H1 (cell line): ENCODE measurements at regions not wholly inside any gene's neighbourhood (a gene's known extent, or its start where the extent isn't known, plus 50 kb on each side); places are given as distances from the start of the nearest gene placed in this dataset.

Source experiments
- CTCF ChIA-PET: fragments of 300-600 bp; sonication (Branson Sonifier 250); formaldehyde crosslinking; loops from one replicate; lab custom pipeline; 2021; ENCODE audit not compliant: partially characterized antibody; lab: Charles Lee
- POLR2A ChIA-PET: fragments of 300-600 bp; sonication (Branson Sonifier 250); formaldehyde crosslinking; loops from one replicate; lab custom pipeline; 2021; ENCODE audit warnings: inconsistent platforms; ENCODE audit not compliant: partially characterized antibody; lab: Charles Lee
- DNase-seq, 2 experiments: peaks; one replicate each; pipeline versions ENCODE4 v3.0.0 to v3.0.0-alpha.2; 2010 to 2022; ENCODE audit warnings: low spot score in 2 of 2, low read depth in 1 of 2, mixed read lengths in 1 of 2
- FAIRE-seq: peaks from 2 replicates; lab custom pipeline; 2011; peaks lifted over from hg19 to GRCh38; lab: Jason Lieb, UNC
- H2AFZ ChIP-seq: 2 replicates; pipeline ENCODE4 v1.8.1; 2012; ENCODE audit warnings: low read length, inconsistent platforms
- H2AK5ac ChIP-seq: 2 replicates; pipeline ENCODE4 v1.6.1; 2013; ENCODE audit warnings: low read depth, low read length
- H2BK120ac ChIP-seq: replicated peaks from 2 replicates; pipeline ENCODE3; 2013; ENCODE audit warnings: low read depth, low read length, inconsistent platforms
- H2BK12ac ChIP-seq: 2 replicates; pipeline ENCODE4 v1.6.1; 2013; ENCODE audit warnings: low read depth, low read length
- H2BK15ac ChIP-seq: 2 replicates; pipeline ENCODE4 v1.6.1; 2013; ENCODE audit warnings: low read length
- H2BK20ac ChIP-seq: 2 replicates; pipeline ENCODE4 v1.6.1; 2013; ENCODE audit warnings: low read length
- H2BK5ac ChIP-seq: 2 replicates; pipeline ENCODE4 v1.6.1; 2013; ENCODE audit warnings: low read depth, low read length
- H3K14ac ChIP-seq: 2 replicates; pipeline ENCODE4 v1.6.1; 2013; ENCODE audit warnings: inconsistent platforms; ENCODE audit not compliant: insufficient read length
- H3K18ac ChIP-seq: 2 replicates; pipeline ENCODE4 v1.6.1; 2013; ENCODE audit warnings: low read length; ENCODE audit errors: extremely low read depth
- H3K23ac ChIP-seq: 2 replicates; pipeline ENCODE4 v1.6.1; 2013; ENCODE audit warnings: inconsistent platforms; ENCODE audit not compliant: insufficient read length
- H3K23me2 ChIP-seq: 2 replicates; pipeline ENCODE4 v1.6.1; 2013; ENCODE audit warnings: low read depth, low read length
- H3K27ac ChIP-seq: 2 replicates; pipeline ENCODE4 v1.6.1; 2011; ENCODE audit warnings: low read depth, low read length, inconsistent platforms
- H3K27me3 ChIP-seq, 4 experiments: replicated peaks in 1 of 4; 1 replicate in 1 of 4; 2 replicates in 3 of 4; pipeline versions ENCODE4 v1.6.1 to v1.8.1; 2011 to 2013; ENCODE audit warnings: low read length in 3 of 4, mild to moderate bottlenecking in 3 of 4, inconsistent platforms in 2 of 4, mixed read lengths in 2 of 4, moderate library complexity in 1 of 4; ENCODE audit not compliant: control insufficient read depth in 3 of 4, insufficient read depth in 3 of 4; ENCODE audit errors: extremely low read depth in 1 of 4
- H3K36me3 ChIP-seq, 4 experiments: 2 replicates each; pipeline versions ENCODE4 v1.6.1 to v1.8.1; 2011 to 2013; ENCODE audit warnings: mild to moderate bottlenecking in 4 of 4, low read length in 3 of 4, moderate library complexity in 2 of 4, control low read depth in 1 of 4, inconsistent platforms in 1 of 4; ENCODE audit not compliant: insufficient read depth in 4 of 4, control insufficient read depth in 2 of 4
- H3K4ac ChIP-seq: replicated peaks from 2 replicates; pipeline ENCODE3; 2013; ENCODE audit warnings: low read length, low read depth, mixed read lengths, inconsistent platforms; ENCODE audit not compliant: insufficient read length
- H3K4me1 ChIP-seq, 4 experiments: replicated peaks in 1 of 4; 1 replicate in 1 of 4; 2 replicates in 3 of 4; pipeline versions ENCODE4 v1.6.1 to v1.8.1; 2011 to 2013; ENCODE audit warnings: low read length in 3 of 4, inconsistent platforms in 2 of 4, mixed read lengths in 1 of 4; ENCODE audit not compliant: insufficient read depth in 4 of 4, control insufficient read depth in 3 of 4
- H3K4me2 ChIP-seq, 2 experiments: 2 replicates each; pipeline versions ENCODE4 v1.6.1 to v1.8.1; 2011 to 2013; ENCODE audit warnings: low read depth in 2 of 2, low read length in 2 of 2, control low read depth in 1 of 2, inconsistent platforms in 1 of 2, mild to moderate bottlenecking in 1 of 2; ENCODE audit not compliant: insufficient read depth in 1 of 2
- H3K4me3 ChIP-seq, 4 experiments: fragments of 200-600, 300-600 bp in 1 of 4; sonication (generic), shearing (Covaris generic), sonication (Bioruptor Twin) in 1 of 4; 2 replicates each; pipeline versions ENCODE4 v1.5.1 to v1.8.1; 2011 to 2016; ENCODE audit warnings: low read length in 4 of 4, low read depth in 3 of 4, control low read depth in 2 of 4, inconsistent platforms in 2 of 4, mild to moderate bottlenecking in 2 of 4, mixed read lengths in 1 of 4, moderate library complexity in 1 of 4; ENCODE audit not compliant: insufficient read depth in 2 of 4; ENCODE audit errors: extremely low read depth in 1 of 4
- H3K56ac ChIP-seq: replicated peaks from 2 replicates; pipeline ENCODE3; 2013; ENCODE audit warnings: low read depth, mild to moderate bottlenecking, mixed read lengths, low read length, inconsistent platforms; ENCODE audit not compliant: insufficient read length
- H3K79me1 ChIP-seq: 2 replicates; pipeline ENCODE4 v1.6.1; 2013; ENCODE audit warnings: low read depth, low read length, control low read depth
- H3K79me2 ChIP-seq, 2 experiments: 2 replicates each; pipeline versions ENCODE4 v1.6.1 to v1.8.1; 2012 to 2013; ENCODE audit warnings: low read length in 2 of 2, mild to moderate bottlenecking in 2 of 2, inconsistent platforms in 1 of 2; ENCODE audit not compliant: insufficient read depth in 2 of 2, control insufficient read depth in 1 of 2
- H3K9ac ChIP-seq, 4 experiments: replicated peaks in 1 of 4; 1 replicate in 1 of 4; 2 replicates in 3 of 4; pipeline versions ENCODE4 v1.6.1 to v1.8.1; 2011 to 2013; ENCODE audit warnings: low read depth in 3 of 4, low read length in 3 of 4, control low read depth in 2 of 4, mild to moderate bottlenecking in 2 of 4, moderate library complexity in 2 of 4, inconsistent platforms in 1 of 4; ENCODE audit errors: extremely low read depth in 1 of 4
- H3K9me3 ChIP-seq, 2 experiments: 2 replicates each; pipeline versions ENCODE4 v1.6.1 to v1.8.1; 2012 to 2013; ENCODE audit warnings: mild to moderate bottlenecking in 2 of 2, moderate library complexity in 2 of 2, control low read depth in 1 of 2, inconsistent platforms in 1 of 2, low read depth in 1 of 2, low read length in 1 of 2, mixed read lengths in 1 of 2; ENCODE audit not compliant: insufficient read depth in 2 of 2
- H4K20me1 ChIP-seq, 2 experiments: replicated peaks in 1 of 2; 2 replicates each; pipeline versions ENCODE3 to v1.8.1; 2011 to 2013; ENCODE audit warnings: inconsistent platforms in 2 of 2, low read length in 2 of 2, mild to moderate bottlenecking in 1 of 2; ENCODE audit not compliant: insufficient read depth in 2 of 2, control insufficient read depth in 1 of 2
- H4K5ac ChIP-seq: 2 replicates; pipeline ENCODE4 v1.6.1; 2013; ENCODE audit warnings: low read length, low read depth, mixed read lengths, inconsistent platforms; ENCODE audit not compliant: insufficient read length
- H4K8ac ChIP-seq: 2 replicates; pipeline ENCODE4 v1.8.0; 2013; ENCODE audit warnings: mild to moderate bottlenecking, moderate library complexity, low read length, inconsistent platforms; ENCODE audit not compliant: insufficient read depth; ENCODE audit errors: extremely low read depth
- H4K91ac ChIP-seq: replicated peaks from 2 replicates; pipeline ENCODE3; 2013; ENCODE audit warnings: low read length, mixed read lengths, inconsistent platforms; ENCODE audit not compliant: insufficient read length
- WGBS, 2 experiments: shearing (Covaris generic) in 1 of 2; methylation state at CpG; one replicate each; pipeline versions ENCODE4 v1.1.6 to v1.1.7; 2013 to 2015; ENCODE audit warnings: low lambda C conversion rate in 2 of 2, mixed read lengths in 2 of 2, inconsistent platforms in 1 of 2, low coverage in 1 of 2, missing lambda C conversion rate in 1 of 2; ENCODE audit not compliant: insufficient replicate concordance in 2 of 2, insufficient coverage in 1 of 2, insufficient read length in 1 of 2; ENCODE audit errors: extremely low coverage in 1 of 2, missing lambda C conversion rate in 1 of 2; 5-methylcytosine and 5-hydroxymethylcytosine counted together

DNA sequence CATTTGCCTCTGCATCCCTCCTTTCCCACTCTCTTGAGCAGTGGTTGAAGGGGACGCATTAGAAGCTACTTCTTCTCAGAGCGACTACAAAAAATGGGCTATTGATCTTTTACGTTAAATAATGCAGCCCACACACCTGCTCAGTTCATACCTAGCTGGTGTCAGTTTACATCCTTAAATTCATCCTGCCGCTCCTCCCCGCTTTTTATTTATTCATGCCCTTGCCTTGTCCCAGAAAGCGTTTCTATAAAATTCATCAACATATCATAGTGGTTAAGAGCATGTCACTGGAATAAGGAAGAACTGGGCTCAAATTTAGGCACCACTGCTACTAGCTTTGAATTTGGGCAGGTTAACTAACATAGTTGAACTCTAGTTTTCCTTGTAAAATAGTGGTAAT lies 66.0 kb upstream of the TINAGL1 start:
- H3K4me3 ChIP-seq: no peak overlapping the region
- H2BK120ac ChIP-seq: no peak overlapping the region
- H3K27ac ChIP-seq: no peak overlapping the region
- no peak for FAIRE-seq
- H2BK20ac ChIP-seq: no peak overlapping the region
- H4K5ac ChIP-seq: no peak overlapping the region
- ChIA-PET CTCF (interaction anchor here (0.6 to 2.8 kb wide), 9 partner anchors 9 to 204 kb away, joined by 3 to 11 read pairs (median 5); no protein-coding TSS in a partner anchor), POLR2A (interaction anchor here (0.6 kb wide), 1 partner anchor 13 kb away, joined by 3 read pairs; no protein-coding TSS in a partner anchor)
- H2AFZ ChIP-seq: no peak overlapping the region
- H3K79me2 ChIP-seq: no peaks in the 10 kb centered on the region
- H3K27me3 ChIP-seq: no peaks in the 10 kb centered on the region
- H4K91ac ChIP-seq: peak overlapping the region; percentile 75
- H4K20me1 ChIP-seq: peaks cover 0 to 2% of the 10 kb centered on the region in 2 experiments
- H4K8ac ChIP-seq: no peak overlapping the region
- no peak overlapping the region for H3K18ac ChIP-seq
- no peak overlapping the region for H3K9ac ChIP-seq
- H2AK5ac ChIP-seq: no peak overlapping the region
- H3K79me1 ChIP-seq: no peaks in the 10 kb centered on the region
- no peak overlapping the region for H2BK15ac ChIP-seq
- H3K56ac ChIP-seq: no peak overlapping the region
- 0 out of 2 replicates have a peak overlapping the region, but pooled peaks have one; percentile 17 for H2BK12ac ChIP-seq
- 72% methylated on average over 6 of the region's 6 CpGs; no CpG with 5 or more reads in 1 of the 2 experiments for WGBS, 2 experiments
- no peak overlapping the region for H3K14ac ChIP-seq
- 0 out of 2 replicates have a peak, but pooled peaks cover 2% of the 10 kb centered on the region for H3K23me2 ChIP-seq
- H3K4me1 ChIP-seq: peaks cover 0 to 1% (median 0%) of the 10 kb centered on the region in 4 experiments; a peak in 2 of 7 replicates
- H3K23ac ChIP-seq: no peak overlapping the region
- no peaks in the 10 kb centered on the region for H3K36me3 ChIP-seq
- H2BK5ac ChIP-seq: no peak overlapping the region
- H3K4me2 ChIP-seq: no peak overlapping the region
- no peaks in the 10 kb centered on the region for H3K9me3 ChIP-seq
- no peak for DNase-seq
- peak overlapping the region; percentile 58 for H3K4ac ChIP-seq
